ENCODE measurements at regions not wholly inside any gene's neighbourhood (a gene's known extent, or its start where the extent isn't known, plus 50 kb on each side); places are given as distances from the start of the nearest gene placed in this dataset.

DNA sequence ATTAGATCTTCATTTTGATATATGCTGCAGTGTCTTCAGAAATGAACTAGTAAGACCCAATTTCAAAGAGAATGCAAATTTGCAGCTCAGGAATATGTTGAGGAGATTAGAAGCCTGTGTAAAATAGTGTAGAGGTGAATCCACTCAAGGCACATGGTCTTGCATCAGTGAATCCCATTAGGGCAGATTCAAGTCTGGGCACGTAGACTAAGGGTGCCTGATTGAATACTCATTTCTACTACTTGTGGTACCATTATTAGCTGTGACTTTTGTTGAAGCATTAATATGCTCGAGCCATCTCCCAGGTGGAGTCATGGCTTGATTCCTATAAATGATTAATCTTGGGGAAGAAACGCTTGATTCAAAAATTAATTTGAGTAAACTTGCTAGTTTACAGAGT lies 129.4 kb downstream of the AKAP11 start:
- TF ChIP-seq, protein P1, sequence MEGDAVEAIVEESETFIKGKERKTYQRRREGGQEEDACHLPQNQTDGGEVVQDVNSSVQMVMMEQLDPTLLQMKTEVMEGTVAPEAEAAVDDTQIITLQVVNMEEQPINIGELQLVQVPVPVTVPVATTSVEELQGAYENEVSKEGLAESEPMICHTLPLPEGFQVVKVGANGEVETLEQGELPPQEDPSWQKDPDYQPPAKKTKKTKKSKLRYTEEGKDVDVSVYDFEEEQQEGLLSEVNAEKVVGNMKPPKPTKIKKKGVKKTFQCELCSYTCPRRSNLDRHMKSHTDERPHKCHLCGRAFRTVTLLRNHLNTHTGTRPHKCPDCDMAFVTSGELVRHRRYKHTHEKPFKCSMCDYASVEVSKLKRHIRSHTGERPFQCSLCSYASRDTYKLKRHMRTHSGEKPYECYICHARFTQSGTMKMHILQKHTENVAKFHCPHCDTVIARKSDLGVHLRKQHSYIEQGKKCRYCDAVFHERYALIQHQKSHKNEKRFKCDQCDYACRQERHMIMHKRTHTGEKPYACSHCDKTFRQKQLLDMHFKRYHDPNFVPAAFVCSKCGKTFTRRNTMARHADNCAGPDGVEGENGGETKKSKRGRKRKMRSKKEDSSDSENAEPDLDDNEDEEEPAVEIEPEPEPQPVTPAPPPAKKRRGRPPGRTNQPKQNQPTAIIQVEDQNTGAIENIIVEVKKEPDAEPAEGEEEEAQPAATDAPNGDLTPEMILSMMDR (conservative IDR thresholded peaks at IDR 0.05) = no peak
- TF ChIP-seq ZFX (IDR thresholded peaks at IDR 0.05) = no peak
